DND-41 (cell line): ENCODE measurements at regions not wholly inside any gene's neighbourhood (a gene's known extent, or its start where the extent isn't known, plus 50 kb on each side); places are given as distances from the start of the nearest gene placed in this dataset.

Experiments
- ATAC-seq: fragments of 200-7000 bp; cut with Tn5 transposase; 3 replicates; pipeline ENCODE4 v1.9.1; 2021; ENCODE audit warnings: low read depth; ENCODE audit not compliant: insufficient read depth
- DNase-seq: peaks from one replicate; pipeline ENCODE4 v3.0.0-alpha.2; 2020
- H2AFZ ChIP-seq: 2 replicates; pipeline ENCODE4 v1.6.0; 2012; ENCODE audit warnings: low read depth, low read length
- H3K27ac ChIP-seq: 2 replicates; pipeline ENCODE4 v1.5.1; 2012; ENCODE audit warnings: low read length, inconsistent platforms
- H3K27me3 ChIP-seq: fragments of 200-600 bp; sonication (generic); 2 replicates; pipeline ENCODE4 v1.6.0; 2012; ENCODE audit warnings: low read length, mild to moderate bottlenecking, inconsistent platforms; ENCODE audit not compliant: insufficient read depth, poor library complexity
- H3K36me3 ChIP-seq: 2 replicates; pipeline ENCODE4 v1.5.1; 2012; ENCODE audit warnings: low read length, inconsistent platforms; ENCODE audit not compliant: insufficient read depth
- H3K4me1 ChIP-seq: 2 replicates; pipeline ENCODE4 v1.5.1; 2012; ENCODE audit warnings: mild to moderate bottlenecking, low read length; ENCODE audit not compliant: insufficient read depth
- H3K4me2 ChIP-seq: 2 replicates; pipeline ENCODE4 v1.6.0; 2012; ENCODE audit warnings: mild to moderate bottlenecking, moderate library complexity, low read length, inconsistent platforms; ENCODE audit not compliant: insufficient read depth
- H3K4me3 ChIP-seq, 2 experiments: fragments of 200-600 bp in 1 of 2; shearing (Covaris generic) in 1 of 2; 2 replicates each; pipeline ENCODE4 v1.5.1; 2012 to 2016; ENCODE audit warnings: inconsistent platforms in 2 of 2, low read length in 2 of 2, mild to moderate bottlenecking in 2 of 2, low read depth in 1 of 2, moderate library complexity in 1 of 2
- H3K79me2 ChIP-seq: 2 replicates; pipeline ENCODE4 v1.6.0; 2012; ENCODE audit warnings: low read length, inconsistent platforms; ENCODE audit not compliant: insufficient read depth
- H3K9ac ChIP-seq: 2 replicates; pipeline ENCODE4 v1.6.0; 2012; ENCODE audit warnings: low read depth, mild to moderate bottlenecking, inconsistent platforms, low read length, moderate library complexity
- H3K9me3 ChIP-seq: 2 replicates; pipeline ENCODE4 v1.5.1; 2012; ENCODE audit warnings: low read length, moderate library complexity, mild to moderate bottlenecking, inconsistent platforms; ENCODE audit not compliant: insufficient read depth, severe bottlenecking
- H4K20me1 ChIP-seq: 2 replicates; pipeline ENCODE4 v1.6.0; 2012; ENCODE audit warnings: low read length; ENCODE audit not compliant: insufficient read depth
- CTCF ChIP-seq: IDR thresholded peaks from 2 replicates; pipeline ENCODE4 v1.5.1; 2012; ENCODE audit warnings: borderline replicate concordance, low read length, moderate library complexity, mild to moderate bottlenecking; ENCODE audit not compliant: poor library complexity, severe bottlenecking; ENCODE audit errors: extremely low read depth
- EZH2 ChIP-seq: IDR thresholded peaks from 3 replicates; pipeline ENCODE4 v1.6.1; 2012; ENCODE audit warnings: borderline replicate concordance, low read depth, mild to moderate bottlenecking, moderate library complexity, low read length, inconsistent platforms; ENCODE audit not compliant: severe bottlenecking

GRCh38 chr6:84854811-84855400 is 90.5 kb upstream of the TBX18 start:
- H3K9me3 ChIP-seq, result no peaks in the 10 kb centered on the region
- ATAC-seq (no peak), DNase-seq (no peak)
- no peaks in the 10 kb centered on the region for H3K4me1 ChIP-seq
- TF ChIP-seq EZH2, result no peak
- no peak for TF ChIP-seq CTCF
- no peaks in the 10 kb centered on the region for H3K27me3 ChIP-seq
- no peak overlapping the region for H3K4me2 ChIP-seq
- H3K36me3 ChIP-seq, result no peaks in the 10 kb centered on the region
- H4K20me1 ChIP-seq, result no peaks in the 10 kb centered on the region
- no peaks in the 10 kb centered on the region for H3K79me2 ChIP-seq
- H3K9ac ChIP-seq, result no peak overlapping the region
- no peak overlapping the region for H3K27ac ChIP-seq
- no peak overlapping the region for H3K4me3 ChIP-seq
- H2AFZ ChIP-seq, result no peak overlapping the region

GRCh38 chr6:84853901-84854300 is 89.5 kb upstream of the TBX18 start:
- Histone ChIP-seq H3K4me2 (no peak overlapping the region), H3K9me3 (no peaks in the 10 kb centered on the region), H3K27ac (no peak overlapping the region), H2AFZ (no peak overlapping the region), H3K9ac (no peak overlapping the region), H3K4me3 (no peak overlapping the region), H3K36me3 (no peaks in the 10 kb centered on the region), H4K20me1 (no peaks in the 10 kb centered on the region), H3K27me3 (no peaks in the 10 kb centered on the region), H3K4me1 (no peaks in the 10 kb centered on the region), H3K79me2 (no peaks in the 10 kb centered on the region)
- no peak for ATAC-seq
- TF ChIP-seq CTCF, result no peak
- no peak for DNase-seq

GRCh38 chr6:84848960-84849359 is 84.6 kb upstream of the TBX18 start:
- H3K79me2 ChIP-seq, result no peaks in the 10 kb centered on the region
- no peak overlapping the region for H3K27ac ChIP-seq
- H3K9ac ChIP-seq, result no peak overlapping the region
- H3K36me3 ChIP-seq, result no peaks in the 10 kb centered on the region
- no peaks in the 10 kb centered on the region for H3K27me3 ChIP-seq
- TF ChIP-seq CTCF, result no peak
- no peak for TF ChIP-seq EZH2
- no peak for ATAC-seq
- H3K9me3 ChIP-seq, result no peaks in the 10 kb centered on the region
- no peak for DNase-seq
- no peak overlapping the region for H3K4me2 ChIP-seq
- H3K4me1 ChIP-seq, result no peaks in the 10 kb centered on the region
- no peak overlapping the region for H2AFZ ChIP-seq
- H4K20me1 ChIP-seq, result no peaks in the 10 kb centered on the region
- H3K4me3 ChIP-seq, result no peak overlapping the region
